Type B pancreatic cell (in vitro differentiated cells): ENCODE measurements at regions not wholly inside any gene's neighbourhood (a gene's known extent, or its start where the extent isn't known, plus 50 kb on each side); places are given as distances from the start of the nearest gene placed in this dataset.
"Not testable (repeated sequence)": the region's sequence is repeated elsewhere in the genome, so short reads cannot be mapped to it uniquely, and the experiment has no call there.

ENCODE experiments used
- DNase-seq: peaks from one replicate; pipeline ENCODE4 v3.0.0; 2021; ENCODE audit warnings: mixed read lengths; ENCODE audit not compliant: unreplicated experiment; ENCODE audit errors: extremely low spot score
- H3K27ac Mint-ChIP-seq: 2 replicates; pipeline ENCODE4 v1.8.0; 2021; ENCODE audit warnings: mild to moderate bottlenecking, mixed read lengths
- H3K27me3 Mint-ChIP-seq: 2 replicates; pipeline ENCODE4 v1.8.0; 2021; ENCODE audit warnings: mixed read lengths
- H3K36me3 Mint-ChIP-seq: 2 replicates; pipeline ENCODE4 v1.8.0; 2021; ENCODE audit warnings: mixed read lengths
- H3K4me1 Mint-ChIP-seq: one replicate; pipeline ENCODE4 v1.8.0; 2021; ENCODE audit warnings: mixed read lengths; ENCODE audit not compliant: unreplicated experiment
- H3K4me3 Mint-ChIP-seq: 2 replicates; pipeline ENCODE4 v1.8.0; 2021; ENCODE audit warnings: mild to moderate bottlenecking, mixed read lengths
- H3K9me3 Mint-ChIP-seq: 2 replicates; pipeline ENCODE4 v1.8.0; 2021; ENCODE audit warnings: mixed read lengths
- TF ChIP-seq, protein P1 (sequence below): fragments of 200-600 bp; sonication (generic); conservative IDR thresholded peaks from 2 replicates; pipeline ENCODE4 v1.5.0; 2021; ENCODE audit warnings: antibody characterized with exemption, mild to moderate bottlenecking

DNA sequence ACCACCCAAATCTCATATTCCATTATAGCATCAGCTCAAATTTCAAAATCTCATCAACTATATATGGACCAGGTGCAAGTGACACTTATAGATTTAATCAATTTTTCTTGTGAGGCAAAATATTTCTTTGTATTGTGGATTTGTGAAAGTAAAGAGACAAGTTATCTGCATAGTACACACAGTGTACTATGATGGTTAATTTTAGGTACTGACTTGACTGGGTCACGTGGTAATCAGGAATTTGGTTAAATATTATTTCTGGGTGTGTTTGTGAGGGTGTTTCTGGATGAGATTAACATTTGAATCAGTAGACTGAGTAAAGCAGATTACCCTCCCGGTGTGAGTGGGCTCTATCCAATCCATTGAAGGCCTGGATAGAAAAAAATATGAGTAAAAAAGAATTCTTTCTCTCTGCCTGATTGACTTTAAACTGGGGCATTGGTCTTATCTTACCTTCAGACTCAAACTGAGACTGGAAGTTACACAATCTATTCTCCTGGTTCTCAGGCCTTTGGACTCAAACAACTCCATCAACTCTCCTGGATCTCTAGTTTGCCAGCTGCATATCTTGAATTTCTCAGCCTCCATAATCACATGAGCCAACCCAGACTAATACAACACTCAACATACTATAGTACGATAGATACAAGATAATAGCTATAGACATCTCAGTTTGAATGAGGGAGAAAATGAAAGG lies 799.9 kb downstream of the NAP1L3 start:
- H3K36me3 Mint-ChIP-seq, H3K27ac Mint-ChIP-seq, H3K4me1 Mint-ChIP-seq: not testable (repeated sequence)

DNA sequence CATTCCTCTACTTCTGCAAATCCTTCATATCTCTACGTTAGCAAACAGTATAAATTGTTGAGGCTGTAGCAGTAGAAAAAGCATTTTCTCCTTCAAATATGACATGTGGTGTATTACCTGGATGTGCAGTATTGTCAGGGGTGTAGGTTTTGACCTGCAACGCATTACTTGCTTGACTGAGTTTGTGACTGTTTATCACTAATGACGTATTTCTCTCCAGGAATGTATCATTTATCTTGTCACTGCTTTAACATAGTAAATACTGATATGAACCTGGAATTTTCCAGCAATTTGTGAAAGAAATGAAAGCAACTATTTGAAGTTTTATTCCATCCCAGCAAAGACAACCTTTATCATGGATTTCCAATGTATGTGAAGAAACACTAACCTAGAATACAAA lies 823.4 kb downstream of the NAP1L3 start:
- not testable (repeated sequence) for DNase-seq, H3K27ac Mint-ChIP-seq, H3K36me3 Mint-ChIP-seq, H3K9me3 Mint-ChIP-seq, H3K27me3 Mint-ChIP-seq, H3K4me3 Mint-ChIP-seq, H3K4me1 Mint-ChIP-seq

More for the DNA sequence above, 799.9 kb downstream of the NAP1L3 start:
- not testable (repeated sequence) for H3K9me3 Mint-ChIP-seq, DNase-seq, H3K4me3 Mint-ChIP-seq, H3K27me3 Mint-ChIP-seq

DNA sequence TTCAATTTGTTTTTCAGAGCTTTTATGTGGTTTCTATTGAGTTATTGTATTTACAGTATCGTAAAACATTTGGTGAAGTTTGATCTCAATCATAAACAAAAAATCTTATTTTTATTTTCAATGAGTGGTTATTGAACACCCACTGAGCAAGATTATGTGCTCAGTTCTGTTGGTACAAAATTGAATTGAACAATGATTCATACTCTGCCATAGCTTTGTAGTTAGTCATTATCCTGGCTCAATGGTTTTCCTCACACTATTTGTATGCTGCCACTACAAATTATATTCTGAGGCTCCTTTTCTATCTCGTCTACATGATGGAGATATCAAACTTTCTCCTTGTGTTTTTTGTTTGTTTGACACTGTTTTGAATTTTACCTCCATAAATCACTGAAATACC lies 829.5 kb downstream of the NAP1L3 start:
- not testable (repeated sequence) for H3K27me3 Mint-ChIP-seq, H3K27ac Mint-ChIP-seq, H3K9me3 Mint-ChIP-seq, DNase-seq, H3K4me3 Mint-ChIP-seq, H3K36me3 Mint-ChIP-seq, H3K4me1 Mint-ChIP-seq

DNA sequence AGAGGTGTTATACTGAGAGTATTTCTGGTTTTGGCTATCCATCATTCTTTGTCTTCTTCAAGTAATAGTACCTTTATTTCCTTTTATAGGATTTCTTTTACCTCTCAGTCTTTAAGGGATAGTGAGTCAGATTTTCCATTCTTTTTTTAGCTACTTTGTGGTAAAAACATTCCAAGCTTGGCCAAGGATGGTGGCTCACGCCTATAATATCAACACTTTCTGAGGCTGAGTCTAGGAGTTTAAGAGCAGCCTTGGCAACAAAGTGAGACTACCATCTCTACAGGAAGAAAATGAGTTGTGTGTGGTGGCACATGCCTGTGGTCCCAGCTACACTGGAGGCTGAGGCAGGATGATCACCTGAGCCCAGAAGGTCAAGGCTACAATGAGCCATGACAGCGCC lies 840.6 kb downstream of the NAP1L3 start:
- not testable (repeated sequence) for DNase-seq, H3K27ac Mint-ChIP-seq, H3K9me3 Mint-ChIP-seq, H3K4me3 Mint-ChIP-seq, H3K4me1 Mint-ChIP-seq, H3K36me3 Mint-ChIP-seq, H3K27me3 Mint-ChIP-seq

DNA sequence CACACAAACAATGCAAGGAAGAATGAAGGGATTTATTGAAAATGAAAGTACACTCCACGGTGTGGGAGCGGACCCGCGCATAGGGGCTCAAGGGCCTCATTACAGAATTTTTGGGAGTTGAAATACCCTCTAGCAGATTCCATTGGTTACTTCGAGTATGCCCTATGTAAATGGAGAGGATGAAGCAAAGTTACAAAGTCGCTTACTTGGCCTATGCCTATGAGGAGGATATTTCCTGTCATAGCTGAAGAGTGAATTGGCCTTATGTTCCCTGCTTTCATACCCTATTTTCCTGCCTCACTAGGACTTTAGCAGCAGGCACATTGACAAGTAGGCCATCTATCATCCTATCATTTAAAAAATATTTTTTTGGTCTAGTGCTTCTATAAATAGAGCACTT lies 843.3 kb downstream of the NAP1L3 start:
- not testable (repeated sequence) for DNase-seq, H3K36me3 Mint-ChIP-seq, H3K27ac Mint-ChIP-seq, H3K27me3 Mint-ChIP-seq, H3K4me1 Mint-ChIP-seq, H3K4me3 Mint-ChIP-seq, H3K9me3 Mint-ChIP-seq

DNA sequence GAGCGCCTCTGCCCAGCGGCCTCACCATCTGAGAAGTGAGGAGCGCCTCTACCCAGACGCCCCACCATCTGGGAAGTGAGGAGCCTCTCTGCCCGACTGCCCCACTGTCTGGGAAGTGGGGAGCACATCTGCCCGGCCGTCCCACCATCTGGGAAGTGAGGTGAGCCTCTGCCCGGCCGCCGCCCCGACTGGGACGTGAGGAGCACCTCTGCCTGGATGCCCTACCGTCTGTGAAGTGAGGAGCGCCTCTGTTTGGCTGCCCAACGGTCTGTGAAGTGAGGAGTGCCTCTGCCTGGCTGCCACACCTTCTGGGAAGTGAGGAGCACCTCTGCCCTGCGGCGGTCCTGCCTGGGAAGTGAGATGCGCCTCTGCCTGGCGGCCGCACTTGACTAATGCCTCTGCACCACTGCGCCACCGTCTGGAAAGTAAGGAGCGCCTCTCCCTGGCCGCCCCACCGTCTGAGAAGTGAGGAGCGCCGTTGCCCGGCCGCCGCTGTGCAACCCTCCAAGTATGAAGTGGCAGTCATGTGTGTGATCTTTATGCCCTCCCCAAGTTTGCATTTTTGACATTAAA lies 851.7 kb downstream of the NAP1L3 start:
- not testable (repeated sequence) for DNase-seq, H3K27ac Mint-ChIP-seq, H3K36me3 Mint-ChIP-seq, H3K27me3 Mint-ChIP-seq, H3K4me1 Mint-ChIP-seq, H3K9me3 Mint-ChIP-seq, H3K4me3 Mint-ChIP-seq

DNA sequence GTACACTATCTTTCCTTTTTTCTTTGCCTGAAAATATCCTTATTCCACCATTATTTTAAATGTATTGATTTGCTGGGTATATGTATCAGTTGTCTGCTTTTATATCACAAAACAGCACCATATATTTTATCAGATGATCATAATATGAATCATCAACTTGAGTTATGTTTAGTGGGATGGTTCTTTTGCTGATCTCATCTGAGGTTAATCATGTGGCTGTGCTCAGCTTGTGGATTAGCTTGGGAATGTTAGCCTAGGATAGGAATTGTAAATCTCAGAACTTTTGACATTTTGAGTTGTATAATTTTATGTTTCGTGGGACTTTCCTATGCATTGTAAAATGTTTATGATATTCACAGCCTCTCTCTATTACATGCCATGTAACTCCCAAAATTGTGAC lies 881.3 kb downstream of the NAP1L3 start:
- not testable (repeated sequence) for H3K27ac Mint-ChIP-seq, H3K27me3 Mint-ChIP-seq, H3K4me1 Mint-ChIP-seq, H3K36me3 Mint-ChIP-seq, H3K4me3 Mint-ChIP-seq, DNase-seq, H3K9me3 Mint-ChIP-seq

DNA sequence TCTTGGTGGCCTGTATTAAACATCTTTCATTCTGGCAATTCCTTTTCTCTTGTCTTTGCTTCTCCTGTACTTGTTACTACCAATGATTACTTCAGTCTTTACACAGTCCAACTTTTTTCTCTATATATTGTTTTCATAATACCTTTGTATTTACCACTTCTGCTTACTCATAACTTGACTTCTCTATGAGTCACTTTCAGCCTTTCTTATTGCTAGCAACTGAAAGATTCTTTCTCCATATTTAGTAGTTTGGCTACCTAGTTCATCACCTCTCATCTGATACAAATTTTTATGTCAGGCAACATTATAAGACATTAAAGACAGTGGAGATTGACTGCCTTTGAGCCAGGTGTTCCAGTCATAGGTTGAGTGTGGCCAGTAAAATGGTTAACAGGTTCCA lies 893.3 kb downstream of the NAP1L3 start:
- not testable (repeated sequence) for H3K27me3 Mint-ChIP-seq, H3K36me3 Mint-ChIP-seq, H3K4me1 Mint-ChIP-seq, H3K27ac Mint-ChIP-seq, H3K4me3 Mint-ChIP-seq, DNase-seq, H3K9me3 Mint-ChIP-seq

DNA sequence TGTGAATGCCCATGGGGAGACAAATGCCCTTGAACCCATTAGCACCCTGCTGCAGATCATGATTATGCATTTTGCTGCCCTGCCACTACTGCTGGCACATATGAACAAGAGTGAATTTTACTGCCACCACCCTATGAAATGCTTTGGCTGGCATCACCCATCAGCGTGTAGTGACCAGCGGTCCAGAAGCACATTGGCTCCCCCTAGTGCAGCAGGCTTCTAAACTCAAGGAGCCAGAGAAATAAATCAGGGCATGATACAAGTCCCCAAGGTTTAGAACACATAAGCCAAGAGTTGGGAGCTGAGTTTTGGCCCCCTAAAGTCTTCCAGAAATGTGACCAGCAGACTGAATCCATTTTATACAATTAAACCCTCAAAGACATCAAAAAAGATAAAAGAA lies 899.4 kb downstream of the NAP1L3 start:
- not testable (repeated sequence) for H3K27ac Mint-ChIP-seq, DNase-seq, H3K36me3 Mint-ChIP-seq, H3K4me1 Mint-ChIP-seq, H3K27me3 Mint-ChIP-seq, H3K4me3 Mint-ChIP-seq, H3K9me3 Mint-ChIP-seq
- TF ChIP-seq, protein P1, sequence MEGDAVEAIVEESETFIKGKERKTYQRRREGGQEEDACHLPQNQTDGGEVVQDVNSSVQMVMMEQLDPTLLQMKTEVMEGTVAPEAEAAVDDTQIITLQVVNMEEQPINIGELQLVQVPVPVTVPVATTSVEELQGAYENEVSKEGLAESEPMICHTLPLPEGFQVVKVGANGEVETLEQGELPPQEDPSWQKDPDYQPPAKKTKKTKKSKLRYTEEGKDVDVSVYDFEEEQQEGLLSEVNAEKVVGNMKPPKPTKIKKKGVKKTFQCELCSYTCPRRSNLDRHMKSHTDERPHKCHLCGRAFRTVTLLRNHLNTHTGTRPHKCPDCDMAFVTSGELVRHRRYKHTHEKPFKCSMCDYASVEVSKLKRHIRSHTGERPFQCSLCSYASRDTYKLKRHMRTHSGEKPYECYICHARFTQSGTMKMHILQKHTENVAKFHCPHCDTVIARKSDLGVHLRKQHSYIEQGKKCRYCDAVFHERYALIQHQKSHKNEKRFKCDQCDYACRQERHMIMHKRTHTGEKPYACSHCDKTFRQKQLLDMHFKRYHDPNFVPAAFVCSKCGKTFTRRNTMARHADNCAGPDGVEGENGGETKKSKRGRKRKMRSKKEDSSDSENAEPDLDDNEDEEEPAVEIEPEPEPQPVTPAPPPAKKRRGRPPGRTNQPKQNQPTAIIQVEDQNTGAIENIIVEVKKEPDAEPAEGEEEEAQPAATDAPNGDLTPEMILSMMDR, result peak; percentile 15

DNA sequence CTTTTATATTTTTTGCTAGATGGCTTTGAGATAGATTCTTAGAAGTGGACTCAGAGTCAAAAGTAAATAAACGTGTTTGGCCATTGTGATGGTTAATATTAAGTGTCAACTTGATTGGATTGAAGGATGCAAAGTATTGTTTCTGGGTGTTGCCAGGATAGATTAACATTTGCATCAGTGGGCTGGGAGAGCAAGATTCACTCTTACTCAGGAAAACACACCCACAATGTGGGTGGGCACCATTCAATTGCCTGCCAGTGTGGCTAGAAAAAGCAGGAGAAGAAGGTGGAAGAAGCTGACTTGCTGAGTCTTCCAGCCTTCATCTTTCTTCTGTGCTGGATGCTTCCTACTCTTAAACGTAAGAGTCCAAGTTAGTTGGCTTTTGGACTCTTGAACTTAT lies 912.4 kb downstream of the NAP1L3 start:
- not testable (repeated sequence) for H3K36me3 Mint-ChIP-seq, H3K27ac Mint-ChIP-seq, H3K9me3 Mint-ChIP-seq

More for the DNA sequence above, 912.4 kb downstream of the NAP1L3 start:
- not testable (repeated sequence) for H3K4me1 Mint-ChIP-seq, H3K27me3 Mint-ChIP-seq, H3K4me3 Mint-ChIP-seq, DNase-seq
